MCF 10A (cell line): ENCODE measurements at regions not wholly inside any gene's neighbourhood (a gene's known extent, or its start where the extent isn't known, plus 50 kb on each side); places are given as distances from the start of the nearest gene placed in this dataset.

ENCODE experiments used
- BruUV-seq: library from RNA; stranded (reverse); fragments of 400-500 nt; replicated peaks from 2 replicates; lab custom pipeline; 2021; lab: Mats Ljungman, UMichigan
- CTCF ChIA-PET: fragments of 300-600 bp; sonication (Branson Sonifier 250); formaldehyde crosslinking; extraction: SDS; loops from one replicate; lab custom pipeline; 2021; ENCODE audit warnings: antibody characterized with exemption, inconsistent platforms; lab: Yijun Ruan, JAX
- POLR2A ChIA-PET: fragments of 300-600, 350-650 bp; sonication (Branson Sonifier 250); formaldehyde crosslinking; extraction: SDS; loops from one replicate; lab custom pipeline; 2020; ENCODE audit warnings: antibody characterized with exemption, inconsistent platforms; lab: Yijun Ruan, JAX
- DNase-seq: peaks from one replicate; pipeline ENCODE4 v3.0.0-alpha.2; 2018; ENCODE audit not compliant: unreplicated experiment
- H3K27ac Mint-ChIP-seq: one replicate; pipeline ENCODE4 v1.8.0; 2022; ENCODE audit warnings: mild to moderate bottlenecking, low read depth, mixed read lengths; ENCODE audit not compliant: unreplicated experiment
- H3K27me3 Mint-ChIP-seq: one replicate; pipeline ENCODE4 v1.8.0; 2022; ENCODE audit warnings: mixed read lengths; ENCODE audit not compliant: insufficient read depth, unreplicated experiment
- H3K36me3 Mint-ChIP-seq: one replicate; pipeline ENCODE4 v1.8.0; 2022; ENCODE audit warnings: mild to moderate bottlenecking, moderate library complexity, mixed read lengths; ENCODE audit not compliant: insufficient read depth, unreplicated experiment
- H3K4me1 Mint-ChIP-seq: one replicate; pipeline ENCODE4 v1.8.0; 2022; ENCODE audit warnings: mixed read lengths; ENCODE audit not compliant: insufficient read depth, unreplicated experiment
- H3K4me3 Mint-ChIP-seq: one replicate; pipeline ENCODE4 v1.8.0; 2022; ENCODE audit warnings: mild to moderate bottlenecking, moderate library complexity, mixed read lengths; ENCODE audit not compliant: unreplicated experiment
- H3K9me3 Mint-ChIP-seq: one replicate; pipeline ENCODE4 v1.8.0; 2022; ENCODE audit warnings: mixed read lengths; ENCODE audit not compliant: unreplicated experiment
- intact Hi-C: fragments of 100-400 bp; cut with micrococcal nuclease; formaldehyde crosslinking; loops from 2 replicates; pipeline ENCODE4 v1.14.1; 2022
- TF ChIP-seq, protein P1 (sequence below): fragments of 200-600 bp; IDR thresholded peaks from one replicate; pipeline ENCODE4 v1.8.0; 2022; ENCODE audit warnings: antibody characterized with exemption, mild to moderate bottlenecking; ENCODE audit not compliant: unreplicated experiment

DNA sequence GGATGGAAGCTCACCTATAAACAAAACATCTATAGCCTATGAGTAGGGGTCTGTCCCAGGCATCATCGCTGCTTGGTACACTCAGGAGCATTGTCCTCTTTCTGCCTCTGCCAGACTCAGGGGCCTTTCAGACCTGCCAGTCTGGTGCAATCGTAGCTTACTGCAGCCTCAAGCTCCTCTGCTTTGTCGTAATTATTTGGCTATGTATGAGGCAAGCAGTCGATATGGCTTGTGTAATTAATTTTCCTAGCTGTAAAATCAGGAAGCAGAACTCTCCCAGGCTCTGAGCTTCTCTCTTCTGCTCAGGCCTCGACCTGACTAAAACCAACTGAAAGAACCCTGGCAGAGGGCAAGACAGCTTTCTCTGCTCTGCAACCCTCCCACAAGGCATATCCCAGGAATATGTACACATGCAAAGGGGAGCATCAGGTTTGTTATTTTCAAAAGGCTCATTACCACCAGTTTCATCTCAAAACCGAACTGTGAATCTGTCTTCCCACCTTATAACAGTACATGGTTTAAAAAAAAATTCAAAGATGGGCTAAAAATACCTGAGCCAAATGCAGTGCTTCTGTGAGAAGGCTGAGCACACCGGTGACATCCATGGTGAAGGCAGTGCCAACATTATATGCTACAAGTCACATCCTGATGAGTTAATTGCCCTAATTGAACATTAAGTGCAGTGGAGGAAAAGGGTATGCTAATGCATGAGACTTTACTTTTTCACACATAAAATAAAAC lies 309.2 kb upstream of the EMCN start:
- no peaks in the 10 kb centered on the region for H3K36me3 Mint-ChIP-seq
- no peak for DNase-seq
- H3K27ac Mint-ChIP-seq = no peak overlapping the region
- TF ChIP-seq, protein P1, sequence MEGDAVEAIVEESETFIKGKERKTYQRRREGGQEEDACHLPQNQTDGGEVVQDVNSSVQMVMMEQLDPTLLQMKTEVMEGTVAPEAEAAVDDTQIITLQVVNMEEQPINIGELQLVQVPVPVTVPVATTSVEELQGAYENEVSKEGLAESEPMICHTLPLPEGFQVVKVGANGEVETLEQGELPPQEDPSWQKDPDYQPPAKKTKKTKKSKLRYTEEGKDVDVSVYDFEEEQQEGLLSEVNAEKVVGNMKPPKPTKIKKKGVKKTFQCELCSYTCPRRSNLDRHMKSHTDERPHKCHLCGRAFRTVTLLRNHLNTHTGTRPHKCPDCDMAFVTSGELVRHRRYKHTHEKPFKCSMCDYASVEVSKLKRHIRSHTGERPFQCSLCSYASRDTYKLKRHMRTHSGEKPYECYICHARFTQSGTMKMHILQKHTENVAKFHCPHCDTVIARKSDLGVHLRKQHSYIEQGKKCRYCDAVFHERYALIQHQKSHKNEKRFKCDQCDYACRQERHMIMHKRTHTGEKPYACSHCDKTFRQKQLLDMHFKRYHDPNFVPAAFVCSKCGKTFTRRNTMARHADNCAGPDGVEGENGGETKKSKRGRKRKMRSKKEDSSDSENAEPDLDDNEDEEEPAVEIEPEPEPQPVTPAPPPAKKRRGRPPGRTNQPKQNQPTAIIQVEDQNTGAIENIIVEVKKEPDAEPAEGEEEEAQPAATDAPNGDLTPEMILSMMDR = no peak
- no peaks in the 10 kb centered on the region for H3K9me3 Mint-ChIP-seq
- no peaks in the 10 kb centered on the region for H3K27me3 Mint-ChIP-seq
- intact Hi-C loops = no loop called here
- peaks cover 15% of the 10 kb centered on the region for H3K4me1 Mint-ChIP-seq
- ChIA-PET CTCF (no interaction called here), POLR2A (interaction anchor here (0.6 kb wide), 1 partner anchor 20 kb away, joined by 3 read pairs; no protein-coding TSS in a partner anchor)
- BruUV-seq = no TSS peak
- no peak overlapping the region for H3K4me3 Mint-ChIP-seq

DNA sequence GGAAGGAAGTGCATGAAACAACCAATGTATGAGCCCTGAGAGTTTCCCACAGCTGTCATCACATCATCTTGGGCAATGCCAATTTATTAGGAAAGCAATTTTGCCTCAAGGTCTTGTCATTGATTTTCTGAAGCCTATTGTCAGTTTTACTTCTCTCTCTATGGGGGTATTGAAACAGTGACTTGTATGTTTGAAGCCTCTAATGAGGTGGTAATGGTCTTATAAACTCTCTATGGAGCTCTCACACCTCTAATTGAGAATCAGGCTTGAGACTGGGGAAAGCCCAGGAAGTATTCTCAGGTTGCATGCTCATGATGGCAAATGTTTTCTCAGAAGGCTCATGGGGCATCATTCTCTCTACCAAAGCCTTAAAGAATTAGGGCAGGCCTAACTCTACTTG lies 308.2 kb upstream of the EMCN start:
- Mint-ChIP-seq H3K9me3 (no peaks in the 10 kb centered on the region), H3K4me1 (peaks cover 15% of the 10 kb centered on the region), H3K36me3 (no peaks in the 10 kb centered on the region), H3K4me3 (no peak overlapping the region), H3K27ac (no peak overlapping the region), H3K27me3 (no peaks in the 10 kb centered on the region)
- TF ChIP-seq, protein P1 = no peak
- intact Hi-C loops = no loop called here
- BruUV-seq = no TSS peak
- ChIA-PET POLR2A (interaction anchor here (0.6 kb wide), 2 partner anchors 19 to 243 kb away, joined by 3 to 4 read pairs; no protein-coding TSS in a partner anchor), CTCF (no interaction called here)
- DNase-seq = no peak

DNA sequence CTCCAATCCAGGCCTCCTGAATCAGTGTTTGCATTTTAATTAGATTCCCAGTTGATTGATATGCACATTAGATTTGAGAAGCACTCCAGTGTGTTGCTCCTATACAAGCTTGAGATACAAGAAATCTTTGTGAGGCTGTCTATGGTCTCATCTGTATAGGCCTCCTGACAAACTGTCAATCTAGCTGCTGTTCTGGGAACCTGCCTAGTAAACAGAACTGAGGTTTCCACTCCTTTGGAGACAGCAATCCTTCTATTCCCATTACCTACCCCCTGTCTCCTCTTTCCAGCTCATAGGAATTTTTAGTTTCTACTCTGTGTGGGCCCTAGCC lies 306.1 kb upstream of the EMCN start:
- Mint-ChIP-seq H3K9me3 (no peaks in the 10 kb centered on the region), H3K4me1 (peaks cover 15% of the 10 kb centered on the region), H3K27me3 (no peaks in the 10 kb centered on the region), H3K4me3 (no peak overlapping the region), H3K36me3 (no peaks in the 10 kb centered on the region), H3K27ac (no peak overlapping the region)
- POLR2A ChIA-PET = interaction anchor here (0.6 to 0.7 kb wide), 2 partner anchors 76 to 180 kb away, joined by 3 to 4 read pairs; no protein-coding TSS in a partner anchor
- BruUV-seq = no TSS peak
- intact Hi-C loops = no loop called here
- DNase-seq = no peak
- CTCF ChIA-PET = no interaction called here
- TF ChIP-seq, protein P1 = no peak

DNA sequence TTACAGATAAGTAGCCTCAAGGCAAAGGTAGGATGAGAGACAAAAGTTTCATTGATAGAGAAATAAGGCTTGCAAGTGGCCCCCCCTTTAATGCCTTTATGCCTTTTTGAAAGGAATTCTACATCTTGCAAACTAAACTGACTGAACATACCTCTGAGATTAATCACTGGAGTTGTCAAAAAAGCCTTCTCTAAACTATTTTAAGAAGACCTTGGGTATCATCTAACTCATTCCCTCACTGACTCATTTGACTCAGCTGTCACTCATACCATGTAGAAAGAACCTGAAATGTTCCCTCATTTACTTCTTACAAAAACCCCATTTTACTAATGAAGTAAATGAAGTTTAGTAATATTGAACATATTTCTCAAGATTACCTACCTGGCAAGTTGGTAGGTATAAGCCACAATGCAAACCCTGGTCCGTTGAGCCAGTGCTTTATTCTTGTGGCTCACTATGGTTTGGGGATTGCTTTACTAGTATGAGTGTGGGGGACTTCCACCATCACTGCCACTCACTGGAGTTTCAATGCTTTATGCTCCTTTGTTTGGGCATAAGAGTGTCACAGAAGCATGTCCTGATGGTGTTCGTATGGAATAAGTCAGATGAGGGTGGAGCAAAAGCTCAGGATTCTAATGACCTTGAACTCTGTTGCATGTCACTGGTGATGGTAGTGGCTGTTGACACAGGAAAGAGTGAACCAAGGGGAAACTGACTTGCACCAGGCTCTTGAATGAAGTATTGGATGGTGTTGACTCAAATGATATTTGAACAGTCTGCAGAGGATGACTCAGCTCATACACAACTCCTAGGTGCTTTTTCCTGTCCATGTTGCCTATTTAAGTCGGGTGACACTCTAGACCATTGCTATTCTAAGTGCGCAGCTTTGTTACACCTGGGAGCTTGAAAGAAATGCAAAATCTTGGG lies 305.5 kb upstream of the EMCN start:
- ChIA-PET POLR2A (interaction anchor here (0.7 kb wide), 1 partner anchor 180 kb away, joined by 4 read pairs; no protein-coding TSS in a partner anchor), CTCF (interaction anchor here (0.6 kb wide), 1 partner anchor 18 kb away, joined by 3 read pairs; no protein-coding TSS in a partner anchor)
- DNase-seq = peak; percentile 34
- intact Hi-C loops = no loop called here
- H3K4me1 Mint-ChIP-seq = peaks cover 15% of the 10 kb centered on the region
- no peak overlapping the region for H3K27ac Mint-ChIP-seq
- H3K9me3 Mint-ChIP-seq = no peaks in the 10 kb centered on the region
- TF ChIP-seq, protein P1 = no peak
- H3K36me3 Mint-ChIP-seq = no peaks in the 10 kb centered on the region
- no peaks in the 10 kb centered on the region for H3K27me3 Mint-ChIP-seq
- no peak overlapping the region for H3K4me3 Mint-ChIP-seq
- BruUV-seq = no TSS peak
